NCI-H1930 (cell line): ENCODE measurements at regions not wholly inside any gene's neighbourhood (a gene's known extent, or its start where the extent isn't known, plus 50 kb on each side); places are given as distances from the start of the nearest gene placed in this dataset.
A peak's percentile ranks its signal among the peaks of the same experiment; 100 is the strongest.
"Not testable (repeated sequence)": the region's sequence is repeated elsewhere in the genome, so short reads cannot be mapped to it uniquely, and the experiment has no call there.

Source experiments
- DNase-seq, 2 experiments: peaks; one replicate each; lab custom pipeline; 2025; lab: John Stamatoyannopoulos, UW

DNA sequence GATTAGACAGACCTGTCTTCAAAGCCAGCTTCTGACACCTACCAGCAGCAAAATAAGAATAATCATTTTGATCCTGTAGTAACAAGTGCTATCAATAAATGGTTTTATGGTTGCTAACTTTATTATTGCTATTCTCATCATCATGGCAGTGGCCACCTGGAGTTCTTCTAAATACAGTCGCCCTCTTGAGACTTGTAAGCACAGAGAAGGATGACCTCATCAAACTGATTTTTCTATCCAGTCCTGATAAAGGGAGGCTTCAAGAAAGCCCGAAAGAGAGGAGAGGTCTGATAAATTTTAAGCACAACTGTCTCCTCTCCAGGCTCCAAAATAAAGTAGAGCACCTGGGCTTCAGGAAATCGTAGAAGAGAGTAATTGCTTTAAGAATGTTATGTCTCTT, 286.4 kb downstream of the USP46 start:
- no peak for DNase-seq

DNA sequence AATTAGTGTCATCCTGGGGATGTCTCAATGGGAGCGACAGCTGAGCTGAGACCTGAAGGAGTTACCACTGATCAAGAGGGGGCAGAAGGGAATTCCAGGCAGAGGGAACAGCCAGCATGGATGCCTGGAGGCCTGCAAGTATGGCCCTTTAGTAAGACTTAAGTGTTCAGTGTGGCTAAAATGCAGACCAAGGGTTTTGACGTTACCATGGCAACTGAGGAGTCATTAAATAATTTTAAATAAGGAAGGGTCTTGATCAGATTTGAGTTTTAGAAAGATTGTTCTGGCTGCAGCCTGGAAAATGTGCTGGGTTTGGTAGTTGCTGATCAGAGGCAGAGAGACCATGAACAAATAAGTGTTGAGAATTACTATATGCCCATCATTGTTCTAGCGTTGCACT, 285.5 kb downstream of the USP46 start:
- DNase-seq = no peak

DNA sequence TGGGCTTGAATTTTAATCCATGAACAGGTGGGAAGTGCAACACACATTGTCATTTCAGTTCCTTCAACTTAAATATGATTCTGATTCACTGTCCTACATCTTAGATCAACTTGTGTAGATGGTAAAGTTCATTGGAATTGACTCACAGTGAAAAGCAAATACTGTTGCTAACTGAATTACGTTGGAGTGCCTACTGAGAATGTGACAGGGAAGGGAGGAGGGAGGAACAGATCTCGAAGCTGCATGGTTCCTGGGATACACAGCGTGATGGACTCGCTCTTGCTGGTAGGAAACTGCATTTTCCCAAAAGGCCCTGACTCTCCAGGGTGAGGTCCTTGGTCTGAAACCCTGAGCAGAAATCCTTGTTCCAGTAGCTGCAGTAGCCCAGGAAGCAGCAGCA, 284.2 kb downstream of the USP46 start:
- DNase-seq = no peak

DNA sequence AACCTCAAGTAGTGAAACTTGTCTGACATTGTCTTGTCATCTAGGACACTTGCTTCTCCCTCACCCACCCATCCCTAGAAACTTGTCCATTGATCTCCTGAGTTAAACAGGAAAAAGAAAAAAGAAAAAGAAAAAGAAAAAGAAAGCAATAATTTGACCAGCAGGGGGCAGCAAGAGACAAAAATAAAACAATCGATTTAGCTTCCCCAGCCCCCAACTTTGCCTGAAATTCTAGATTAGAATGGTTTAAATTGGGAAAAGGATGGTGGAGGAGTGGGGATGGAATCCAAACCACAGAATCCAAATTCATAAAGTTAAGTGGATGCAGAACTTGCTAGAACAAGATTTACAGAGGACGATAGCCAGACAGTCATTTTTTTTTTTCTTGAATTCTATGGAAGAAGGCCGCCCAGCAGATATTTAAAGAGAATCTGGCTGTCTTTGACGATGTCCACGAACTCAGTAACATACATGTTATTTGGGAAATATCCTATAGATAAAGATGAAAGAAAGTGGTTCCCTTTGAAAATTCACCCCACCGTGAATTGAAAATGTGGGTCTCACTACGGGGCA, 282.9 kb downstream of the USP46 start:
- DNase-seq = peak in 1 of 2 experiments; percentile 28

DNA sequence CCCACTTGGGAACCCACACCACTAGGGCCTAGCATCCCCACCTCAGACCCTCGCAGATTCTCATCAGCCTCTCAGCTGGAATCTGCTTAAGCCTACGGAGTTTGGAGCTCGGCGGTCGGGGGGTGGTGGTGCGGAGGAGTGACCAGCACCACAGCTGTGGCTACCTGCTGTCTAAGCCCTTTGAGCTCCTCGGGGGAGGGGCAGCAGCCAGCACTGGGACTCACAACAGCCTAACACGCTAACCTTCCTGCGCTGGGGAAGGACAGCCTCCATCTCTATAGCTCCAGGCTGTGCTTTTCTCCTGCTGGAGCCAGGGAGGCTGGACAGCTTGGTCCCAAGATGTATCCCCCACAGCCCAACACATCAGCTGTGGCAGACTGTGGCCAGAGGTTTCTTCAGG, 281.5 kb downstream of the USP46 start:
- no peak for DNase-seq

DNA sequence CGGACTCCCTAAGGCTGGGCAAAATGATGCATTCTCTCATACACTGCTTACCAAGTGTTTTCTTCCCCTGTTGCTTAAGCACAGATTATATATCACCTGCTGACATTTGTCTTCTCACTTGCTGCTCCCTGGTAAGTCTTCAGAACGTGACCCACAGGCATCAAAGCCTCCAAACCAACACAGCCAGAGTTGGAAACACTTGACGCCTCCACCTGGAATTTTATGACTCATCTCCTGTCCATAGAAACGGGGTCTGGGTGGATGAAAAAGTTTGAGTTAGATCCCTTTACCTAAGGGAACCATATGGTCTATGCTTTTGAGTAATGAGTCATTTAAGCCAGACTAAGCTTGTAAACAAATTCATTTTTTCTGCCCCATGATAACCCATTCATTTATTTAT, 251.6 kb downstream of the USP46 start:
- DNase-seq = no peak

DNA sequence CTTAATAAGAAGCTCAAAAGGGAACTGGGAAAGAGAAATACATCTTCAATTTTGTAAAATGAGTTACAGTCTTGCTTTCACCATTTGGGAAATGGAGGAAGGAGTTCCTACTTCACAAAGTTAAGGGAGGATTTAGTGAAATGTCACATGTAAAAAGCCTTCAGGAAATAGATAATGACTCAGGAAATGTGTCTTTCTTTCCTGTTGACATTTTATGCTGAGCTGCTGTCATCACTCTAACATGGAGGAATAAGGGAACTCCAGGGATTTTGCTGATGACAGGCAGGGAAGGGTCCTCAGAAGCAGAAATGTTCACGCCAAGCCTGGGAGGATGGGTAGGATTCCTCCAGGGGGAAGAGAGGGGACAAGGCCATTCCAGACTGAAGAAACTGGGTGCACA, 251.1 kb downstream of the USP46 start:
- no peak for DNase-seq

DNA sequence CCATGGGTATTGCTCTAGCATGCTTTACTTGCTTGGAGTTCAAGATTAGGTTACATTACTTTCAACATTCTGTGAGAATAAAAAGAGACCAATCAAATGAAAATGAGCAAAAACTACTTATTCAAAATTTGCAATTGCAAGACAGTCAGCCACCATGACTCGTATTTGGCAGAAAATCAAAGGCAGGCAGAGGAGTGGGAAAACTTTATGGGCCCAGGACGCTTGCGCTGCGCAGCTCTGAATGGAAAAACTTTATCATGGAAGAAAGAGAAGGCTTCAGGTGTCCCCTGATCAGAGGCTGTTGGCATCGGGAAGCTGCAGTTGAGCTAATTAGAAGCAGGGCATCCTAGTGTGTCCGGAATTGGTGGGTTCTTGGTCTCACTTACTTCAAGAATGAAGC, 250.6 kb downstream of the USP46 start:
- no peak for DNase-seq

DNA sequence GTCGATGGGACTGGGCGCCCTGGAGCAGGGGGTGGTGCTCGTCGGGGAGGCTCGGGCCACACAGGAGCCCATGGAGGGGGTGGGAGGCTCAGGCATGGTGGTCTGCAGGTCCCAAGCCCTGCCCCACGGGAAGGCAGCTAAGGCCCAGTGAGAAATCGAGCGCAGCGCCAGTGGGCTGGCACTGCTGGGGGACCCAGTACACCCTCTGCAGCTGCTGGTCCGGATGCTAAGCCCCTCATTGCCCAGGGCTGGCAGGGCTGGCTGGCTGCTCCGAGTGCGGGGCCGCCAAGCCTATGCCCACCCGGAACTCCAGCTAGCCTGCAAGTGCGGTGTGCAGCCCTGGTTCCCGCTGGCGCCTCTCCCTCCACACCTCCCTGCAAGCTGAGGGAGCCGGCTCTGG, 249.3 kb downstream of the USP46 start:
- DNase-seq = not testable (repeated sequence)

DNA sequence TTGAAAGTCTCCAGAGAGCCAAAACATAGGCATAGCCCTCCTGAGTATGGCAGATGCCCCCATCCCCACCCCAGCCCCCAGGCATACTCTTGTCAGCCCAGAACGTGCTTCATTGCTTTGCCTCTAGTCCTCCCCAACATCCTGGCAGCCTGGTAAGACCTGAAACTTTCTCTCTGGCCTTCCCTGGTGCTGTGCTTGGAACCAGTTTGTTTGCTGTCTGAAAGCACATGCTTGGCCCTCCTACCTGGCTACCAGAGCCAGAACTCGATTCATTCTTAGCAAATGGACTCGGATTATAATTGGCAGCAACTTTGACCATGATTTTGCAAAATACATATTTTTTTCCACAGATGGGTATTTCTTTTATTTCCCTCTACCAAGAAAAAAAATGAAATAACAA, 248.1 kb downstream of the USP46 start:
- DNase-seq = no peak

DNA sequence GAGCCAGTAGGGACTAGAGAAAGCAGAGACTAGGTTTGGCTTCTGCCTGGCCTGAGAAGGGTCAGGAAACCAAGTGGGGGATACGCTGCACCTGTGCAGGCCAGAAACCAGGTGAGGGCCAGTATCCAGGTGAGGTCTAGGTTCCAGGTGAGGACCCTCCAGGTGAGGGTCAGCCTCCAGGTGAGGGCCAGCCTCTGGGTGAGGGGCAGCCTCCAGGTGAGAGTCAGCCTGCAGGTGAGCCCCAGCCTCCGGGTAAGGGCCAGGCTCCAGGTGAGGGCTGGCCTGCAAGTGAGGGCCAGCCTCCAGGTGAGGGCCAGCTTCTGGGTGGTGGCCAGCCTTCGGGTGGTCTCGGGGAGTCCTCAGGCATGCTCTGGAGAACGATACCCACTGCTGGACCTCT, 238.8 kb downstream of the USP46 start:
- no peak for DNase-seq

DNA sequence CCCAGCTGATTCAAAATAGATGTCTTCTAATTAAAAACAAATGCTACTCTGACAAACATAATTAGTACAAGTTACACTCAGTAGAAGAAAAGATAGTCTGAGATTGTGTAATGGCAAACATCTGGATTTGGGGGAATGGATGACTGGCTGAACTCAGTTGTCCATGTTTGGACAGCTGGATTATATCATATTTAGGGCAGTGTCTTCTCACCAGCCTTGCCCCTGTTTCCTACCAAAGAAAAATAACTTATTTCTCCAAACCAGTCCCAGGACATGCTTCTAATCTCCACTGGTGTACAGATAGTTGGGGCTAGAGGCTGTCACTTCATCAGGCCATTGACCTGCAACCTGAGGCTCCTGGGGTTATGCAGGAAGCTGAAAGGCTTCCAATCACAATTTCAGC, 237.3 kb downstream of the USP46 start:
- no peak for DNase-seq

DNA sequence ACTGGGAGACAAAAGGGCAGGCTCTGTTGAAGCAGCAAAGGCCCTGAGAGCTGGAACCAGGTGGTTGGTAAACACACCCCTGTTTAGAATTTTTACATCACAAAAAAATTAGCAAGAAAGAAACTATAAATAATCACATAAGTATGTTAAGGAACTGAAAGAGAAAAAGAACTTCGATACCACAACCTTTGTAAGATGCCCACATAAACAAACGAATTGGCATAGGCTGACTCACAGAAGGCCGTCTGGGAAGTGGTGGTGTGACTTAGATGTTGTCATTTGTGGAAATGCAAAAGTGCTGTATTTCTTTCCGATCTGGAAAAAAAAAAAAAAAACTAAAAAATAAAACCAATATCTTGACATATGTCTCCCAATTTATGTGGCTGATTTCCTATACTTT, 235.1 kb downstream of the USP46 start:
- DNase-seq = no peak

DNA sequence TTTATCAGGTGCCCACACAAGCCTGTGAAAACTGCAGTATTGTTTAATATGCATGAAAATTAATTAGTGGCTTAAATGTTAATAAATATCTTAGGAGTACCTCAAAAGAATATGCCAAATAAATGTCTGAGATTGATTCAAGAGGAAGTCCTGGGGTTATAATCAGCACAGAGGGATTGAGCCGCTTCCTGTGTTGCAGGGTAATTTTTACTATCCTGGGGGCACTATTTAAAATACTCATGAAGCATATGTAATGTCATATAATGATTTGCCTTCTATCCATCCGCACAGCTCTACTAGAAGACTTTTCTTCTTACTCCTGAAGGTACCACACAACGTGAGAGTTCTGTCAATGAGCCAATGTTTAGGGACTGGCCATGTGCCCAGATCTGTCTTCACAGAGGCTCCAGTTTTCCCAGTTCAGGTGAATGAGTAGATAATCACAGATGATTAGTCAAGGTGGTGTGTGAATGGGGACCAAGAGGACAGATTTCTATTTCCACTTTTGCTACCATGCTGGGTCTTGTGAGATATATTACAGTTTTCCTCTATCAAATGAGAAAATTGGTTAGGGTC, 233.3 kb downstream of the USP46 start:
- DNase-seq = no peak

DNA sequence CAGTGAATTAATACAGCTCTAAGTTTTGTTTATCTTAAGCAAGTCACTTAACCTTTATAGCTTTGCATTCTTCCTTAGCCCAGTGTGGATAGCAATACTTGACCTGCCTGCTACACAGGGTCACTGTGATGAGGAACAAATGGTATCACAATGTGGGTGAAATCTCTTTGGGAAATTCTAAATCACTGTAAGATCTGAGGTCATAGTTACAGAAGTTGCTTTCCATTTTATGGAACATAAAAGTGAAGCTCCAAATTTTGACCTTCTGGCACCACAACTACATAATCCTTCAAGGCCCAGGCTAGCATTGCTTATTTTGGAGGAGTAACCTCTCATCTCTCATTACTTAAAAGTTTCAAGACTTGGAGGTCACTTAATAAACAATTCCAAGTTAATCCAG, 227.7 kb downstream of the USP46 start:
- no peak for DNase-seq

DNA sequence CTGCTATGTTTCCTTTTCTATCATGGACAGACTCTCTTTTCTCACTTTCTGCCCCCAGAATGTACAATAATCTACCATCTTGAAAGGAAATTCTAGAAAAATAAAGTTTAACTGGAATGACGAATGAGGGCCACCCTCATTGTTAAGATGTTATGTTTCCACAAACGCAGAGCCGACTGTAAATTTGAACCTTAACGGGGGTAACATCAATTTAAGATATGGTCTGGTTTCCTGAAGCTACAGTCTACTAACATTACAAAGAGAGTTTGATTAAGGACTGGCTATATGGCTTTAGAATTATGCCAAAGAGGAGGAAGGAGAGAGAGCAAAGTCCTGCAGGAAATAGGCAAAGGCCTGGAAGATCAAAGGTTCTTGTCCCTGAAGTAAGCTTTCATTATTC, 227.2 kb downstream of the USP46 start:
- DNase-seq = no peak

DNA sequence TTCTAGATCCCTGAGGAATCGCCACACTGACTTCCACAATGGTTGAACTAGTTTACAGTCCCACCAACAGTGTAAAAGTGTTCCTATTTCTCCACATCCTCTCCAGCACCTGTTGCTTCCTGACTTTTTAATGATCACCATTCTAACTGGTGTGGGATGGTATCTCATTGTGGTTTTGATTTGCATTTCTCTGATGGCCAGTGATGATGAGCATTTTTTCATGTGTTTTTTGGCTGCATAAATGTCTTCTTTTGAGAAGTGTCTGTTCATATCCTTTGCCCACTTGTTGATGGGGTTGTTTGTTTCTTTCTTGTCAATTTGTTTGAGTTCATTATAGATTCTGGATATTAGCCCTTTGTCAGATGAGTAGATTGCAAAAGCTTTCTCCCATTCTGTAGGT, 216.6 kb downstream of the USP46 start:
- DNase-seq = not testable (repeated sequence)

DNA sequence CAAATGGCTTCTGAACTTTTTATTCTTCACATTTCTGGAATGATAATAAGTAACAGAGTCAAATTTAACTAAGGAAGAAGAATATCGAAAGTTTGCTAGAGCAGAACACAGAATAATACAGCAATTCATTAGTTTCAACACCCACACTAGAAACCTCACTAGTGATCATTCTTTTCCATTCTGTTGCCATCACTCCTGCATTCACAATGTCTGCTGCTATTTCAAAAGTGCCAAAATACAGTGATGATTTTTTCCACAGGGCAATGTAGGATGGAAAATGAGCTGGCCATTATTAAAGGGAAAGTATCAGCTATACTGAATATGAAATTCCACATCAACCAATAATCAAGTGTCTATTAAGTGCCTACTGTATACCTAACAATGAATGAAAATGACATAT, 186.7 kb downstream of the USP46 start:
- DNase-seq = no peak

DNA sequence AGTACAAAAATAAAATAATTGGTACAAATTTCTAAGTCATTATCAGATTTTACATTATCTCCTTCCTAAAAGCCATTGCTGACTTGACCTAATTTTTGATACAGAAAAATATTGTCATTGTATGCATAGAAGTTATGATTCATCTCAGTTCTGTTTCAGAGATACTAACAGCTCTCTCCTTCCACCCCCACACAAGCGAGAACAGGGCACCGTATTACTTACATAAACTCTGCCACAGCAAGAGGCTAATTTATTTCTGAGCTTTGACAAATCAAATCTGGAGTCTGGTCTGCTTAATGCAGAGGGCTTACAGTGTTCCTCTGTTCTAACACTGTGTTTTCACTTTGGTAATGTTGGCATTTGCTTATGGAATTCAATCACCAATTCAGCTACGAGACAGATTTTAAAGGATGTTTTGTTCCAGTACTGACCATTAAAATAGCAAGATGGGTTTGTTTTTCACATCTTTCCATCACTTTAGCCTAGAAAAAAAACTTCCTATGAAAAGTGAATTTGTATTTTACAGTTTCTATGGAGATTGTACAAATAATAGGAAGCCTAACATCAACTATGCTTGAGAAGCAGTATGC, 181.8 kb downstream of the USP46 start:
- no peak for DNase-seq

DNA sequence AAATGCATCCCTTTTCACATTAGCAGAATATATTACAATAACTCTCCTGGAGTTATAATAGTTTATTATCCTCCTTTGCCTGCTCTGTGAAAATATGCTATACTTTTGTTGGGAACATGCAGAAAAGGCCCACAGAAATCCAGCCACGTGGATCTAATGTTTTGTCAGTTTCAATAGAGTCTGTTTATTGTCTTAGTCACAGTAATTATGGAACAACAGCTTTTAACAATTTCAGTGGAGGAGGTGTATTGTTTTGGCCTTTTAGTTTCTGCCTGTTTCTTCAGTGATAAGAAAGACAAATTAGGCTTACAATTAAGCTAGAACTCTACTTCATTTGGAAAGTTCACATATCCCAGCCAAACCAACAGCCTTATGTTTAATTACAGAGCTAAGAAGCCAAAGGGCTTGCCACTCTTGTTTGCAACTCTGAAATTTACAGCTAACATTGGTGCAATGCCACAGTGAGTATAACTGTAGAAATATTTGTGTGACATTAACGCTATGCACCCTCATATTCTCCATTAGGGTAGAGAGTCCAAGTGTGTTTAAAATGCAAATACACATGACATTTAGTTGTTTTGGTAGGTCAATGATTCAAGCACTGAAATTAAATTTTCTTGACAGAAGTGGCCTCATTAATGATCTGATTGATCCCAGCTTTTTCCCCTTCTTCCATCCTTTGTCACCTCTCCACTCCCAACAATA, 175.8 kb downstream of the USP46 start:
- DNase-seq = no peak

DNA sequence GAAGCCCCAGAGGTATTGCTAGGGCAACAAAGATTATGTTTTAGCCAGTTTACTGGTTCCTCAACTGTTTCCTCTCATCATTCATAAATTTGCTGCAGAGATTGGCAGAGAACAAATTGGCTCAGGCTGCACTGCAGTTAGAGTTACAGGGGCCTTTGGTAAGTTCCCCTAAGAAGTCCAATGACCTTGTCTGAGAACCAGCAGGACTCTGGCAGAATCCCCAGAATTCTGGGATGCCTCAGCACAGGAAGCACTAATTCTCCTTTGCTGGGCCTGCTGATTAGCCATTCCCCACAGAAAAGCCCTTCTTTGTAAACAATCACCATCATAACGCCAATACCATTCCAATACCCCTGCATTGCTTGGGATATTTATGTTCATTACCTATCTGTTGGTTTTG, 151.3 kb downstream of the USP46 start:
- DNase-seq = no peak

DNA sequence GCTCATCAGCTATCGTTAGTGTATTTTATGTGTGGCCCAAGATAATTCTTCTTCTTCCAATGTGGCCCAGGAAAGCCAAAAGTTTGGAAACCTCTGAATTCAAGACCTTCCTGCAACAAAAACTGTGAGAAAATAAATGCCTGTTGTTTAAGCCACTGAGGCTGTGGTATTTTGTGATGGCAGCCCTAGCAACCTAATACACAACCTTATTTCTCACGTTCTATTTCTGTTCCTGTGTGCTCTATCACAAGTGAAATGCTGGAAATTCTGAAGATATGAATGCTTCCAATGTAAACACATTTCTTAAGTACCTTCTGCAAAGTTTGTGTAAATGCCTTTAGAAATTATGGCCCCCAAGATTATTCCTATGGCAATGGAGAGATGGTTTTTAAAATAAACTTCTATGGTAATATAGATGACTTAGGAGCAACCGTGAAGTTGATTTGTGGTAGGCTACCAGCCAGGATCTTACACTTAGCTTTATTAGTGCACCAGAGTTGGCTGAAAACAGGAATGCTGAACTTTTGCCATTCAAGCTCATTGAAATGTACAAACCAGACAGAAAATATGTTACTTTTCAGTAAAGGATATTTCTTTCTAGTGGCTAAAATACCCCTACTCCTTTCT, 148.0 kb downstream of the USP46 start:
- no peak for DNase-seq

DNA sequence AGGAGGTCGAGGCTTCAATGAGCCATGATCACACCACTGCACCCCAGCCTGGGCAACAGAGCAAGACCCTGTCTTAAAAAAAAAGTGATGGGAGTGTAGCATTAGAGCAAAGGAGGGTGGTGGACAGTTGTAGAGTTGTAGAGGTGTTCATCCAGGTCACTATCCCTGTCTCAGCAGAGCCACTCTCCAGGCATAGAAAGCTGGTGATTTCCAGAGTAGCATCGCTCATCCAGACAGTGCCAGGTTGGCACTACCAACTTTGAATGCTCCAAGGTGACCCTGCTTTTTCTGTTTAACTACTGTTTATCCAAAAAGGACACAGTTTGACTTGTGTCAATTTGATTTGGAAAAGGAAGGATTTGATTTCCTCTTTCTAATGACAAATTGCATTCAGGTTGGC, 147.3 kb downstream of the USP46 start:
- no peak for DNase-seq
